ENCODE measurements at regions not wholly inside any gene's neighbourhood (a gene's known extent, or its start where the extent isn't known, plus 50 kb on each side); places are given as distances from the start of the nearest gene placed in this dataset.

- peak; percentile 2 to 17 for DNase-seq
These were observed 164.9 kb upstream of the SASH1 start for GRCh38 chr6:148177589-148178233.

- no peak for DNase-seq
These were observed 162.9 kb upstream of the SASH1 start for GRCh38 chr6:148179786-148180185.

- no peak for DNase-seq
These were observed 160.3 kb upstream of the SASH1 start for GRCh38 chr6:148182378-148182777.

GRCh38 chr6:148183776-148184175 lies 158.9 kb upstream of the SASH1 start:
- DNase-seq = no peak

GRCh38 chr6:148186916-148187315 lies 155.7 kb upstream of the SASH1 start:
- no peak for DNase-seq

GRCh38 chr6:148192310-148192709 lies 150.3 kb upstream of the SASH1 start:
- DNase-seq = no peak

- DNase-seq = no peak
These were observed 149.5 kb upstream of the SASH1 start for GRCh38 chr6:148193063-148193680.

GRCh38 chr6:148195511-148195910 lies 147.1 kb upstream of the SASH1 start:
- no peak for DNase-seq

GRCh38 chr6:148199584-148199983 lies 143.1 kb upstream of the SASH1 start:
- no peak for DNase-seq

- DNase-seq = no peak
These were observed 142.3 kb upstream of the SASH1 start for GRCh38 chr6:148200293-148200692.

- DNase-seq = no peak
These were observed 141.9 kb upstream of the SASH1 start for GRCh38 chr6:148200781-148201180.

- DNase-seq = no peak
These were observed 139.2 kb upstream of the SASH1 start for GRCh38 chr6:148203281-148203925.

GRCh38 chr6:148203970-148204369 lies 138.7 kb upstream of the SASH1 start:
- DNase-seq = peak; percentile 16 to 27

- DNase-seq = no peak
These were observed 134.3 kb upstream of the SASH1 start for GRCh38 chr6:148208298-148208697.

- no peak for DNase-seq
These were observed 130.8 kb upstream of the SASH1 start for GRCh38 chr6:148211777-148212324.

GRCh38 chr6:148212366-148212765 lies 130.3 kb upstream of the SASH1 start:
- no peak for DNase-seq

GRCh38 chr6:148213366-148213765 lies 129.3 kb upstream of the SASH1 start:
- DNase-seq = no peak

- no peak for DNase-seq
These were observed 128.0 kb upstream of the SASH1 start for GRCh38 chr6:148214667-148215066.

- no peak for DNase-seq
These were observed 125.6 kb upstream of the SASH1 start for GRCh38 chr6:148217051-148217450.

GRCh38 chr6:148217921-148218320 lies 124.7 kb upstream of the SASH1 start:
- DNase-seq = no peak

- DNase-seq = no peak
These were observed 123.9 kb upstream of the SASH1 start for GRCh38 chr6:148218542-148219258.

- DNase-seq = no peak
These were observed 121.2 kb upstream of the SASH1 start for GRCh38 chr6:148221196-148221979.

GRCh38 chr6:148222376-148222775 lies 120.3 kb upstream of the SASH1 start:
- no peak for DNase-seq
